H7 (cell line): ENCODE measurements at regions not wholly inside any gene's neighbourhood (a gene's known extent, or its start where the extent isn't known, plus 50 kb on each side); places are given as distances from the start of the nearest gene placed in this dataset.
"Not testable (repeated sequence)": the region's sequence is repeated elsewhere in the genome, so short reads cannot be mapped to it uniquely, and the experiment has no call there.

Source experiments
- DNase-seq: peaks from one replicate; pipeline ENCODE4 v3.0.0; 2012
- H3K27me3 ChIP-seq: 2 replicates; pipeline ENCODE4 v1.6.0; 2011; ENCODE audit warnings: mild to moderate bottlenecking, low read length; ENCODE audit not compliant: control insufficient read depth, insufficient read depth
- H3K36me3 ChIP-seq: replicated peaks from 2 replicates; pipeline ENCODE4 v1.5.1; 2011; ENCODE audit warnings: low read length; ENCODE audit not compliant: control insufficient read depth, insufficient read depth
- H3K4me3 ChIP-seq: 2 replicates; pipeline ENCODE4 v1.5.1; 2011; ENCODE audit warnings: low read depth, mild to moderate bottlenecking, control low read depth, low read length, moderate library complexity; ENCODE audit not compliant: insufficient read depth

DNA sequence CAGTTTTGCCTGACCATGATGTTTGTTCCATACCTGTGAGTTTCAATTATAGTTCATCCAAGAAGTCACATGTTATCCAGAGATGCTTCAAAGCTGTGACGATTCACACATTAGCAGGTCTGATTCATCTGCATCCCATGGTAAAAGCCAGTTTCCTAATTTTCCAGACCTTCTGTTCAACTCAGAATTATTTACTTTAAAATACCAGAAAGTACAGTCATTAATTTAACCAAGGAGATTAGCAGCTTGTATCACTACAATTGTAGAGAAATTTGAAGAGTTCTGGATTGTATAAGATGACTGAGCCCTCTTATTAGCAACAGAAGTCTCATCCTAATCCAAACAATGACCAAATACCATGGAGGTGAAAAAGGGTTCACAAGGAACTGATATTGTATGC is 76.1 kb upstream of the THBS1 start:
- no peak for DNase-seq
- no peaks in the 10 kb centered on the region; the same call in 1 of the 2 replicates for H3K27me3 ChIP-seq
- H3K36me3 ChIP-seq: no peaks in the 10 kb centered on the region
- no peak overlapping the region for H3K4me3 ChIP-seq

DNA sequence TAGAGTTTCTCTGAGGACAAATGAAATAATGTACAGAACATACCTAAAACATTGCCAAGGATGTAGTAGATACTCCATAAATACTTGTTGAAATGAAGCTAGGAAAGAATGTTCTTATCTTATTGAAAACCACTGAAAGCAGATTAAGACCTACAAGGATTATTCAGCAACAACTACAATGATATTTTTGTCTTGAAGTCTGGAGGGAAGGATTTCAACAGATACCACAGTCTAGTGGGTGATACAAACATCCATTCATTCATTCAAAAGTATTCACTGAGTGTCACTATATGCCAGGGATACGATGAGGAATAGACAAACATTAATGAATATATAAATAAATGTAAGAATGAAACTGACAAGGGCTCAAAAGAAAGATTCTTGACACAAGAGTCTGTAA is 74.7 kb upstream of the THBS1 start:
- no peak overlapping the region for H3K4me3 ChIP-seq
- H3K27me3 ChIP-seq: no peaks in the 10 kb centered on the region; the same call in 1 of the 2 replicates
- no peak for DNase-seq
- H3K36me3 ChIP-seq: no peaks in the 10 kb centered on the region

DNA sequence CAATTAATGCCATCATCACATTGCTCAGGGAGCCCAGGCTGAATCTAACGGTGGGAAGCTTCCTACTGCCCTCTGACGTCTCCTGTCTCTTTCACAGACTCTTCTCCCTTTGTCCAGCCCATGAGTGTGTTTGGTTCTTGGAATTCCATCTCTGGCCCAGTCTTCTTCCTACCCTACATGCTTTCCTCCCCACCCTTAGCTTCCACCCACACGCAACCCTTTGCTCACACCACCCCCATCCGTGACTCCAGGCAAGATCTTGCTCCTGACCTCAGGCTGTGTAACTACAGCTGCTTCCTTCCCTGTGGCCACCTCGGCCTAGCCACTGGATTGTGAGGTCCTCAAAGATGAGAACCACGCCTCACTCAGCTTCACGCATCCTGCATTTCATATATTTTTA is 72.3 kb upstream of the THBS1 start:
- Histone ChIP-seq H3K4me3 (no peak overlapping the region), H3K27me3 (no peaks in the 10 kb centered on the region), H3K36me3 (no peaks in the 10 kb centered on the region)
- DNase-seq: no peak

DNA sequence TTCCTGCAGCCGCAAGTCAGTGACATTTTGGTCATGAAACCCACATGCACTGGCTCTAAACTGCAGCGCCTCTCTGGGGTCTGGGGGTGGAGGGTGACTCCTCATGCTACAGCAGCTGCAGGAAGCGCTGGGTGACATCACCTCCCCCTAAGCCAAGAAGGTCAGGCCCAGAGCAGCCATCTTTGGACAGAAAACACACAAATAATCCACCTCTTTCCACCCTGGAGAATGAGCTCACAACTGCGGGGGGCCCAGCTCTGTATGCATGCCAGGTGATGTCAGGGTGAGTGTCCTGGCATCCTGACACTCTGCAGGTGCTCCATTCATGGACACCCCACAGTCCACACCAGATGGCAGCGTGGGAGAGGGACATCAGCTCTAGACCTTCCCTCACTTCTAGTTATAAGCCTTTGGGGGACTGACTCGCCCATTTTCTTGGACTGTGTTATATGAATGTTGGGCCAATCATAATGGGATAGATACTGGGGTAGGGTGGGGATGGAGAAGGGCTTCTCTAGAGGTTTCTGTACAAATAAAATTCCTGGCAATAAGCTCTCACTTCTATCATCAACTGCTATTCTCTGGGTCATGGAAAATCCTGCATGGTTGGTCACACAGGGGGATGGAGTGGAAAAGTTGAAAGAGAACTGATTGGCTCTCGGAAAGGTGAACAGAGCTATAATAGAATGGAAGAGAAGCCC is 70.7 kb upstream of the THBS1 start:
- no peaks in the 10 kb centered on the region for H3K36me3 ChIP-seq
- H3K4me3 ChIP-seq: no peak overlapping the region
- no peak for DNase-seq
- no peaks in the 10 kb centered on the region for H3K27me3 ChIP-seq

DNA sequence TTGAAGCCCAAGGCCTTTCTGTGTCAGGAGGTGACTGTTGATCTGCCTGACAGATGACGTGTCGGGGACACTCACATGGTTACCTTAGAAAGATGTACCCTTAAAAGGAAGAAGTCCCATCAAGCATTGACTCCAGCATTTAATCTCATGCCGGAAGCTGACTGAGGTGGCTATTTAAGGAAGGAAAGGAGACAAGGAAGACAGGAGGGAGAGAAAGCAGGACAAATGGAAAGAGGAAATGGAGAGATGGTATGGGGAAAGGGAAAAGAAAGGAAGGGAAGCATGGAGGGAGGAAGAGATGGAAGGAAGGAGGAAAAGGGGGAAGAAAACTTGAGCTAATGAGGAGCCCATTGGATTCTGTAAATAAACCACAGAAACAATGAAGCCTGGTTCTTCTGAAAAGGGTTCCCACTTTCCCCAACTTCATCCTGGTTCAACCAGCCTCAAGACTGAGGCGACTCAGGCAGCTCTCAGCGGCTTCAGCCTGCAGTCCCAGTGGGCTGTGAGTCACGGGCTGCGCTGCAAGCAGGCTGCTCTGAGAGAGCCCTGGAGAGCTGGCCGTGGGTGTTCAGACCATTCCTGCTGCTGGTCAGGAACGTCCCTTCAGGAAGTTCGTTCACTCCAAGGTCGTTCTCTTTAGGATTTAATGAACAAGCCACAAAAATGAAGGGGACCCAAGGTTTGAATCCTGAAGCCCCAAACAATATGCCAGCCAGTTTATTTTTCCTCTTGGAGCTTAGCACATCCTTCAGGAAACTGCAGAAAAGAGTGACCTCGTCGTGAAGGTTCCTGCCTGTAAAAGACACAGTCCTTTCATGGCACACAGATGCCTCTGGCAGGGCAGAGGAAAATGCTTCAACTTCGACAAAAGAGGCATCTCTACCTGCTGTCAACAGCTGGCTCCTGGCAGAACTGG is 69.6 kb upstream of the THBS1 start:
- Histone ChIP-seq H3K36me3 (no peaks in the 10 kb centered on the region), H3K4me3 (no peak overlapping the region), H3K27me3 (no peaks in the 10 kb centered on the region)
- DNase-seq: no peak

DNA sequence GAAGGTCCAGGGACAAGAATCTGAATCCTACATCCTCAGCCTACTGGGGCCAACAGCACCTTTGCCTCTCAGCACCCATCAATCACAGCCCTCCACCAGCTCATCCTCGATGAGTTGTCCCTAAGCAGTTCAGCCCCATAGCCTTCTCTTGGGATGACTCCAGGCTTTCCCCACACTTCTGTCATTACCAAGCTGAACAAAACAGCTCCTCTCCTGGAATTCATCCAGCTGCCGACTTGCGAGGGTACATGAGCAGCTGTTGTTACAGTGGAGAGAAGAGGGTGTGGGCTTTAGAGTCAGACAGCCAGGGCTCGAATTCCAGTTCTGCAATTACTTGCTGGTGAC is 69.0 kb upstream of the THBS1 start:
- H3K4me3 ChIP-seq: no peak overlapping the region
- no peaks in the 10 kb centered on the region for H3K36me3 ChIP-seq
- no peaks in the 10 kb centered on the region for H3K27me3 ChIP-seq
- DNase-seq: no peak

DNA sequence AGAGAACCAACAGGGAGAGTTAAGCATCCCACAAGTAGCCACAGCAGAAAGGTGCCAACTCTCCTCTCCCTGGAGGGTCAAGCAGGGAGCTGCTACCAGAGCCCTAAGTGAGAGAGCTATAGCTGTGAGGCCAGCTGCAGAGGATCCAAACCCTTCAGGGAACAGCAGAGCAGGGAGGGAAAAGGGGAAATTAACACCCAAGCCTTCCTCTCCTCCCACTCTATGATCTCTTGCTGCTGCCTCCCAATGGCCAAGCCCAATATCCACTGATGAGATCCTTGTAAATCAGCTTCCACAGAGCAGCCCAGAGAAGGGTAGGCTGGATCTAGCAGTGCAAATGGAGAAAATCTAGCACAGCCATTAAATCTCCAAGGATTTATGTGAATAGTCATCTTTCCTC is 68.2 kb upstream of the THBS1 start:
- no peaks in the 10 kb centered on the region for H3K27me3 ChIP-seq
- DNase-seq: no peak
- H3K4me3 ChIP-seq: no peak overlapping the region
- H3K36me3 ChIP-seq: no peaks in the 10 kb centered on the region

DNA sequence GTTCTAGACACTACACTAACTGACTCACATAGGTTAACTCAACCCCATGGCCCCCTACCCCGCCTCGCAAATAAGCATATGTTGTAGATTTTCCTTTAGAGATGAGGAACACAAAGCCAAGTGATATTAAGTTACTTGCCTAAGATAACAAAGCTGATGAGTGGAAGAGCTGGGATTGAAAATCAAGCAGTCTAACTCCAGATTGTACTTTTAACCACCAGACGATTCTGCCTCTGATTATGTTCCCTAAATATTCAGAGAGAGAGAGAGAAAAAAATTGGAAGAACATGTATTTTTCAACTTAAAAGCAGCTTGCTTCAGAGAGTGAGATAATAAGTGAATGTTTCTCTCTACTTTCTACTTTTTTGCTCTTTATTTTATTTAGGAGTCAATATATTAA is 66.9 kb upstream of the THBS1 start:
- Histone ChIP-seq H3K27me3 (no peaks in the 10 kb centered on the region), H3K4me3 (no peak overlapping the region), H3K36me3 (no peaks in the 10 kb centered on the region)
- DNase-seq: no peak

DNA sequence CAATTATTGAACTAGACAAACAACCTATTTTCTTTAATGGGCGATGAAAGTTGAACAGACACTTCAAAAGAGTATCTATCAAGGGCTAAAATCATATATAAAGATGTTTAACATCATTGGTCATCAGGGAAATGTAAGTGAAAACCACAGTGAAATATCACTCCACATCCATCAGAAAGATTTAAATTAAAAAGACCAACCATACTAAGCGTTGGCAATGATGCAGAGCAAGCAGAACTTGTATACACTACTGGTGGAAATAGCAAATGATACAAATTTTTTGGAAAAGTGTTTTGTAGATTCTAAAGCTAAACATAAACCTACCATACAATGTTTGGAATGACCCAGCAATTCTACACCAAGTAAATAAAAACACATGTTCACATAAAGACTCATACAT is 65.9 kb upstream of the THBS1 start:
- DNase-seq: no peak
- H3K27me3 ChIP-seq: no peaks in the 10 kb centered on the region
- no peak overlapping the region for H3K4me3 ChIP-seq
- no peaks in the 10 kb centered on the region for H3K36me3 ChIP-seq

DNA sequence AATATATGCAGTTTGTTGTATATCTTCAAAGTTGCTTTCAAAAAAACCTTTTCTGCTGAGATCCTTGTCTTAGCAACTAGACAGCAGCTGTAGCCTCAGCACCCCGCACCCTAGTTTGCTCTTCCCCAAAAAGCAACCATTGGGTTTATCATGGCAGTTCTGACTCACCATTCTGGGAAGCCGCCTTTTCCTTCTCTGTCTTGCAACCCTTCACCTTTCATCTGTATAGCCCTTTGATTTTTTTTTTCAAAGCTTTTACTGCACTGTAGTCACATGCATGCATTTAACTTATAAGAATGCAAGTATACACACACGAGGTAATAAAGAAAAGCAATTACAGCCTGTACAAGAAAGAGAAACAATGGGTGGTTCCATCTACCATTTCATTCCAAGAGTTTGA is 65.1 kb upstream of the THBS1 start:
- Histone ChIP-seq H3K4me3 (no peak overlapping the region), H3K27me3 (no peaks in the 10 kb centered on the region), H3K36me3 (no peaks in the 10 kb centered on the region)
- DNase-seq: no peak

DNA sequence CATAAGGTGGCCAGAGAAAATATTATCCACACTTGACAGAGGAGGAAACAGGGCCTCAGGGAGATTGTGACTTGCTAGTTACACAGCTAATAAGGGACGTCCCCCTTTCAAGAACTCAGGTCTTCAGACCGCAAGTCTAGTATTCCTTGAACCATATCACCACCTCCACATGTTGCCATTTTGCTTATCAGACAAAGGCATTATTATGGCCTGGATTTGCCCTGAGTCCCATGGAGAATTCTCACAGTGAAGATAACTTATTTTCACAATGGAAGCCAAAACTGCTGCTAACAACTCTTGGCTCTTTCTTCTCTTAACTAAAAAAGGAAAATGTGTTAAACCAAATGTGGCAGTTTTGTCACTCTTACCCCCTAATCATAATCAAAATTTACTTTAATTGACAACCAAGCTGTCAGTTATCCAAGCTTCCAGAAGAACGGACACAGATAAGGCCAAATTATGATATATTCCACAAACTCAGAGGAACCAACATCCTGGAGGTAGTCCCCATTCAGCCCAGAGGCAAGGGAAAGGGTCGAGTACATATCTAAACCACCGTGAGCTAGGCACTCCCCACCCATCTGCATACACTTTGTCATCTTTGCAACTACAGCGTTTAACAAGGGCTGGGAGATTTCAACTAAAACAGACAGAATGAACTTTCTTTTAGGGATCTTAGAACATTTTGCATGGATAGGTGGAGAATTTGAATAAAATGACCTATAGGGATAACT is 63.6 kb upstream of the THBS1 start:
- H3K27me3 ChIP-seq: no peaks in the 10 kb centered on the region
- no peaks in the 10 kb centered on the region for H3K36me3 ChIP-seq
- DNase-seq: no peak
- H3K4me3 ChIP-seq: no peak overlapping the region

DNA sequence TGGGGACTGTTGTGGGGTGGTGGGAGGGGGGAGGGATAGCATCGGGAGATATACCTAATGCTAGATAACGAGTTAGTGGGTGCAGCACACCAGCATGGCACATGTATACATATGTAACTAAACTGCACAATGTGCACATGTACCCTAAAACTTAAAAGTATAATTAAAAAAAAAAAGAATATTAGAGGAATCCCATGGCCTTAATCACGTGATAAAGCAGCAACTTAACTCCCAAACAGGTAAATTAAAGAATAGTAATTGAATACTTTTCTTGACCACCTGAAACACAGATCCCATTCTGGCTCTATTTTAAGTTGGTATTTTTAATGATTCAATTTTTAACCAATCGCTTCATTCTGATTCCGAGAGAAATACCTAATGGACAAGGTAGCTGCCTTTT is 56.9 kb upstream of the THBS1 start:
- not testable (repeated sequence) for H3K36me3 ChIP-seq, H3K4me3 ChIP-seq, H3K27me3 ChIP-seq, DNase-seq

DNA sequence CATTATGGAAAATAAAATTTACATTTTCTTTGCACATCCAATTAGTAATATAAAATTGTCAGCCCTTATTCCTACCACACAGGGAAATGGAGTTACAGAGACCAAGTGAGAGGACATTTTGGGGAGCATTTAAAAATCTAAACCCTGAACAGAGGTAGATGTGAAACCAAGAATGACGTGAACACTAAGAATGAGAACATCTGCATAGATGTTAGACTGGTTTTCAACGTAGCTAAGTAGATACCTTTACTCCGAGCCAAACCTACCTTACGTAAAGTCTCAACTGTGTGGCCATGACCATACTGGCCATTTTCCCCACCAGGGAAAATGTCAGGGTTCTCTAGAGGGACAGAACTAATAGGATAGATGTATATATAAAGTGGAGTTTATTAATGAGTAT is 51.4 kb upstream of the THBS1 start:
- no peak overlapping the region for H3K4me3 ChIP-seq
- DNase-seq: no peak
- no peaks in the 10 kb centered on the region for H3K27me3 ChIP-seq
- H3K36me3 ChIP-seq: no peaks in the 10 kb centered on the region

DNA sequence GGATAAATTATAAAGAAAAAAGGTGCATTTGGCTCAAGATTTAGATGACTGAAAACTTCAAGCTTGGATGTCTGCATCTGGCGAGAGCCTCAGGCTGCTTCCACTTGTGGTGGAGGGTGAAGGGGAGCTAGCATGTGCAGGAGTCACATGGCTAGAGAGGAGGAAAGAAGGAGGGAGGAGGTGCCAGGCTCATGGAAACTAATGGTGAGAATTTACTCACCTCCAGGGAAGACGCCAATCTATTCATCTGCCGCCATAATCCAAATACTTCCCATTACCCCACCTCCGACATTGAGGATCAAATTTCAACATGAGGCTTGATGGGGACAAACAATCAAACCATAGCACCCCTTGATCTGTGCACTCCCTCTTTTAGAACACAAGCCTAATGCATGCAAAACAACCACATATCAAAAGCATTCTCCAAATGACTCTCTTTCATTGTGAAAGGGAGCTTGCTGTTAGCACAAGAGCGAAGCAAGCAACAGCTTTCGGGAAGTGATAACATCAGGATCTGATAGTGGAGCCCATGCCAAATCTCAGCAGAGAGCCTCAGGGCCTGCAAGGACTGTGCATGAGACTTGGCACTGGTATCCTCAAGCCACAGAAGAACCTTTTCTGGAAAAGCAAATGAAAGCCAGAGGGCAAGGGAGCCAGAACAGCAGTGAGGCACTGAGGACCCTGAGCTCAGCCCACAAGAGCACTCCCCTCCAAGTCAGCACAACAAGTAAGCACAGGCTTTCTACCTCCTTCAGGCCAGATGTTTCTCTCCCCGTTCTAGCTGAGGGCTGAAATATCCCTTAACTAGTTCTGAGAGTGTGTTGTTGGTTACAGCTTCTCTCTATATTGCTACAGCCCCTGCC is 50.2 kb upstream of the THBS1 start:
- no peak for DNase-seq
- Histone ChIP-seq H3K4me3 (no peak overlapping the region), H3K36me3 (no peaks in the 10 kb centered on the region), H3K27me3 (no peaks in the 10 kb centered on the region)
